ENCODE measurements at regions not wholly inside any gene's neighbourhood (a gene's known extent, or its start where the extent isn't known, plus 50 kb on each side); places are given as distances from the start of the nearest gene placed in this dataset.
"Not testable (repeated sequence)": the region's sequence is repeated elsewhere in the genome, so short reads cannot be mapped to it uniquely, and the experiment has no call there.

DNA sequence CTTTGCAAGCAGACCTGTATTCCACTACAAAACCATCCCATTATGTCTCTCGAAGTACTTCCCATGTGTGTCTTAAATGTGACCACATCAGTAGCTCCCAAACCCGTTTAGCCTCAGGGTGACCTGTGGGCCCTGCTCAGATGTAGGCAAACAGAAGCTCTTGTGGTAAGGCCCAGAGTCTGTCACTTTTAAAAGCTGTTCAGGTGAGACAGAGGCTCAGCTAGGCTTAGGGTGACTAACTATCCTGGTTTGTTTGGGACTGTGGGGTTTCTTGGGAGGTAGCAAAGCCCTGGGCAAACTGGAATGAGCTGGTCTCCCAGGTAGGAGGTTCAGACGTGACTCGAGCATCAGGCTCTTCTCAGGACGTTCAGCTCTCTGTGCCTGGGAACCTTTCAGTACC is 64.5 kb upstream of the VASH1 start:
- no peak for DNase-seq
- no peaks in the 10 kb centered on the region for H3K36me3 Mint-ChIP-seq
- no peaks in the 10 kb centered on the region for H3K4me1 Mint-ChIP-seq
- no peak overlapping the region for H3K27ac Mint-ChIP-seq
- H3K9me3 Mint-ChIP-seq: no peaks in the 10 kb centered on the region
- peaks cover 4% of the 10 kb centered on the region for H3K27me3 Mint-ChIP-seq
- H3K4me3 Mint-ChIP-seq: no peak overlapping the region

DNA sequence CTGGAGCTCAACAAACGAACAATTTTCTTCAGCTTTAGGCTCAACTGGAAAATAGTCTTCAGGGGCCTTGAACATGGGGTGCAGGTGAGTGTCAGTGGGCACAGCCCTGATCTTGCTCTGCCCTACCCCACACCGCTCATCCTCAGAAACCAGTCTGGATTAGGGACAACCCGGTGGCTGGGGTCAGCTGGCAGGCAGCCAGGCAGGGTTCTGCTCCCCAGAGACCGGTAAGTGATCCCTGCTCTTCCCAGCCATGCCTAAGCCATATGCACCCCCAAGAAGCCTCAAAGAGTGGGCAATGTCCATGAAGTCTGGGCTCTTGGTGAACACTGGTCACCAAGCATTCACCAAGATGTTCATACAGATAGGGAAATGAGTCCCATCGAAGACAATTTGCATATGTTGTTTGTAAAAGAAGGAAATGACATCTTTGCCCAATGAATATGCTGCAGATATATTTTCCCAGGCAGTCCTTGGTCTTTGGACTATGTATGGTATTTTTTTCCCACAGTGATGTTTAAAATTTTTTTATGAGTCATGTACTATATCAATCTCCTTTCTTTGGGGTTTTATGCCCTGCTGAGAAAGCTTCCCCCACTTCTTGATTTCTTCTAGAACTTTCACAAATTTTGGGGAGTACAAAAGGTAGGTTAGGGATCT is 63.9 kb upstream of the VASH1 start:
- no peak overlapping the region for H3K27ac Mint-ChIP-seq
- DNase-seq: no peak

DNA sequence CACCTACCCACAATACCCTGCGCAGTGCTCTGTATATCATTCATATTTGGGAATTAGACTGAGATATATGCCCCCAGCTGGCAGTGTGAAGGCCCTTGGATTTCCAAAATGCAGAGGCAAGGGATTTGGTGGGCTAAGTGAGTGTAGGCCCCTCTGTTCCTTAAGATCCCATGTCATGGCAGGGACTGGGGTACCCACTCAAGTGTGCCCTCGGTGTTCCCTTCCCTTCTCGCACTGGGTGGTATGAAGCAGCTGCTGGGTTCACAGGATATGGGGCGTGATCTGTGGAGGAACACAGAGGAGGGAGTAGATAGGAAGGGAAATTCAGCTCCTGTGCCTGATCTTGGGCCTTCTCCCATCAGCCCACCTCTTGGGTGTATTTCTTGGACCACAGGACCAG is 63.1 kb upstream of the VASH1 start:
- Mint-ChIP-seq H3K9me3 (no peaks in the 10 kb centered on the region), H3K4me3 (no peak overlapping the region), H3K4me1 (no peaks in the 10 kb centered on the region), H3K36me3 (no peaks in the 10 kb centered on the region), H3K27ac (no peak overlapping the region), H3K27me3 (peaks cover 4% of the 10 kb centered on the region)
- DNase-seq: no peak

More for the DNA sequence above, 63.9 kb upstream of the VASH1 start:
- no peaks in the 10 kb centered on the region for H3K4me1 Mint-ChIP-seq
- H3K27me3 Mint-ChIP-seq: peaks cover 4% of the 10 kb centered on the region
- no peak overlapping the region for H3K4me3 Mint-ChIP-seq
- H3K36me3 Mint-ChIP-seq: no peaks in the 10 kb centered on the region
- H3K9me3 Mint-ChIP-seq: no peaks in the 10 kb centered on the region

DNA sequence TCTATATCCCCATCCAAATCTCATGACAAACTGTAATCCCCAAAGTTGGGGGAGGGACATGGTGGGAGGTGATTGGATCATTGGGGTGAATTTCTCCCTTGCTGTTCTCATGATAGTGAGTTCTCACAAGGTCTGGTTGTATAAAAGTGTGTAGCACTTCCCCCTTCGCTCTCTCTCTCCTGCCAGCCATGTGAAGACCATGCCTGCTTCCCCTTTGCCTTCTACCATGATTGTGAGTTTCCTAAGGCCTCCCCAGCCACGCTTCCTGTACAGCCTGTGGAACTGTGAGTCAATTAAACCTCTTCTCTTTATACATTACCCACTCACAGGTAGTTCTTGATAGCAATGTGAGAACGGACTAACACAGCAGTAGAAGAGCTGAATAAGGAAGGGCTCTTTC is 62.6 kb upstream of the VASH1 start:
- Mint-ChIP-seq H3K27ac (no peak overlapping the region), H3K4me1 (no peaks in the 10 kb centered on the region), H3K4me3 (no peak overlapping the region), H3K9me3 (no peaks in the 10 kb centered on the region), H3K36me3 (no peaks in the 10 kb centered on the region), H3K27me3 (peaks cover 4% of the 10 kb centered on the region)
- DNase-seq: no peak

DNA sequence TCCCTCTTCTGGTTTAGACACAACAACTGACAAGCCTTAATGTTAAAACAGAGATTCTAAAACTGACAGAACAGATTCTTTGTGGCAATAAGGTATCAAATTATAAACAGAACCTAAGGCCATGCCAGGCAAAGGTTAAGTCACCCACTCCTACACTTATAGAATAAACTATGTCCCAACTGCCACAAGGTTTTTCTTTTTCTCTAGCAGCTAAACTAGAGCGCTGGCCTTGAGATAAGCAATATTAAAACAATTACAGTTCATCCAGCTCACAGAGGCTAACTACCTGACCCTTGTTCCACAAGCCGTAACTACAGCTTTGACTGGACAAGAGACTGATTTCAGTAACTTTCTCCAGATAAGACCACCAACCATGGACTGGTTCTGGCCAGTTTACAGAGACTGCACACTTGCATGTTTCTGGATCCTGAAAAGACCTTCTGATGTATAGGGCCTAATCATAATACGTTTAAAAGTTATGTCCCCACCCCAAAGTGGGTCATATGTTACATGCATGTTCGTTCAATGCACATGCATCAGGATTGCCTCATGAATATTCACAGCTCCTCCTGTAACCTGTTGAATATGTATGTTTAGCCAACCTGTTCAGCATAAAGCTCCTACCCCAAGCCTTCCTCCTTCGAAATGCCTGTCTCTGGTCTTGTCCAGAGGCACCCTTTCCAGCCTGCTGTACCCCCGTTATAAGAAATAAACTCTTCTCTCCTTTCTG is 61.9 kb upstream of the VASH1 start:
- no peak for DNase-seq
- no peak overlapping the region for H3K27ac Mint-ChIP-seq

DNA sequence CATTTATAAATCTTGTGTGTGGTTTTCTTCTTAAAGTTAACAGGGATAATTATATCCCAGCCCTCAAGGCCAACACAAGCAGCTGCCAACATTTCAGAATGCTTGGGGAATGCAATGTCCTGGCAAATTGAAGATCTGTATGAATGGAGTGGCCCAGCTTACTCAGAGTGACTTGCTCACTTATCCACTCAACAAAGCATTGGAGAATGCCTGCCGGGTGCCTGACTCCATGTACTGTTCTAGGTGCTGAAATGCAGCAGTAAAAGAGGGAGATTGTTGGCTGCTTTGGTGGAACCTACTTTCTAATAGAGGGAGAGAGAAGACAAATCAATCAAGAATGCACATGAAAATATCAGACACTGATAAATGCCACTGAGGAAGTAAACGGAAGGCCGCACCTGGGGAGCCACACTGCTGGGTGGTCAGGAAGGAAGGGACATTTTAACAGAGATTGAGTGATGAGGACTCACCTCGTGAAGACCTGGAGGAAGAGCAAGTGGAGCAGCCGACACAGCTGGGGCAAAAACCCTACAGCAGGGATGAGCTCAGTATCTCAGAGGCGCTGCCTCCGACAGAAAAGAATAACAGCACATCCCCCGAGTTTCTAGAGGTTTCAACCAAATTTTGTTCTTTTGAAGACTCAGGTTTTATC is 61.2 kb upstream of the VASH1 start:
- Mint-ChIP-seq H3K27ac (no peak overlapping the region), H3K9me3 (no peaks in the 10 kb centered on the region), H3K27me3 (no peaks in the 10 kb centered on the region), H3K36me3 (no peaks in the 10 kb centered on the region), H3K4me1 (no peaks in the 10 kb centered on the region), H3K4me3 (no peak overlapping the region)
- no peak for DNase-seq

More for the DNA sequence above, 61.9 kb upstream of the VASH1 start:
- no peaks in the 10 kb centered on the region for H3K9me3 Mint-ChIP-seq
- H3K4me3 Mint-ChIP-seq: no peak overlapping the region
- H3K27me3 Mint-ChIP-seq: no peaks in the 10 kb centered on the region
- H3K36me3 Mint-ChIP-seq: no peaks in the 10 kb centered on the region
- H3K4me1 Mint-ChIP-seq: no peaks in the 10 kb centered on the region

DNA sequence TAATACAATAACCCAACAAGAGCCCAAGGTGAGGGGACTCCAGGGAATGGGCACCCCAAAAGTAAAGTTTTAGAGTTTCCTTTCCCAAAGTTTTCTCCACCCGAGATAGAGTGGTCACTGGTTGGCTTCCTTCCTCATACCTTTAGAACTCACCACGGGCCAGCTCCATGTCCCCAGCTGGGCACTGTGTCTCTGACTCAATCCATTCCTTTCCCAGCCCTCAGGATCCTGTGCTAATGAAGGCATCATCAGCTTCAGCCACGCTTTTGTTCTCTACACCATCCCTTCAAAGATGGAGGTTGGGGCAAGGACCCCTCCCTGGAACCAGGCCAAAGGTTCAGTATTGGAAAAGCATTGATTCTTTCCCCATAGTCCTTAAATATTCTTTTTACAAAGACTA is 59.8 kb upstream of the VASH1 start:
- Mint-ChIP-seq H3K4me3 (no peak overlapping the region), H3K27ac (no peak overlapping the region), H3K4me1 (no peaks in the 10 kb centered on the region), H3K36me3 (no peaks in the 10 kb centered on the region), H3K9me3 (no peaks in the 10 kb centered on the region), H3K27me3 (no peaks in the 10 kb centered on the region)
- no peak for DNase-seq

DNA sequence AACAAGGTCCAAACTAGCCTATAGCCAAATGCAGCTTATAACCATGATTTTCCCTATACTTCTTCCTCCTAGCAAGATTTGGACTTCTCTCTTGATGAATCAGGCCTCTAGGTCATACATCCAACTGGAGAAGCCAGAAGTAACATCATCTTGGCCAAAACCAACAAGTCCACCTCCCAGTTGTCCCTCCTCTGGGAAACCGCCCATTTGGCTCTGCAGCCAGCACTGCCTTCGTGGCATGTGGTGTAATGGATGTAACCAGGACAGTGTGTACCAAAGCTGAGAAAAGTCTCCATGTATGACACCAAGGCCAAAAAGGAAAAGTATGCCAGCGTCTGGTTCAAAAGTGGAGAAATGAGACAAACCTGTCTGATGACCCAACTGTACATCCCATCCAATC is 59.3 kb upstream of the VASH1 start:
- no peaks in the 10 kb centered on the region for H3K9me3 Mint-ChIP-seq
- no peaks in the 10 kb centered on the region for H3K27me3 Mint-ChIP-seq
- no peaks in the 10 kb centered on the region for H3K4me1 Mint-ChIP-seq

DNA sequence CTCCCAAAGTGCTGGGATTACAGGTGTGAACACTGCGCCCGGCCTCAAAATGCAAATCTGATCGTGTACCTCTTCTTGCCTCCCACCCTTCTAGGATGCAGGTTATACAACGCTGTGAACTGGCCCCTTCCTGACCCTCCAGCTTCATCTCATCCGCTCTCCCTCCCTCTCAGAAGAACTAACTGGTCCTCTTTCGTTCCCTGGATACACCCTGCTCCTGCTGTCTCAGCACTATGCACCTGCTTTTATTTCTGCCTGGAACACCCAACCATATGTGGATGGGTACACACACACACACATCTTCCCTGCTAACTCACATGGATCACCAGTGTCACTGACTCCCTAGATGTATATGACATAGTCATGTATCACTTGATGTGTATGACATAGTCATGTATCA is 56.1 kb upstream of the VASH1 start:
- Mint-ChIP-seq H3K36me3 (no peaks in the 10 kb centered on the region), H3K4me3 (no peak overlapping the region), H3K4me1 (no peaks in the 10 kb centered on the region), H3K27ac (no peak overlapping the region), H3K27me3 (peaks cover 4% of the 10 kb centered on the region), H3K9me3 (no peaks in the 10 kb centered on the region)
- DNase-seq: no peak

More for the DNA sequence above, 59.3 kb upstream of the VASH1 start:
- no peak for DNase-seq
- H3K4me3 Mint-ChIP-seq: no peak overlapping the region
- H3K27ac Mint-ChIP-seq: no peak overlapping the region
- H3K36me3 Mint-ChIP-seq: no peaks in the 10 kb centered on the region

DNA sequence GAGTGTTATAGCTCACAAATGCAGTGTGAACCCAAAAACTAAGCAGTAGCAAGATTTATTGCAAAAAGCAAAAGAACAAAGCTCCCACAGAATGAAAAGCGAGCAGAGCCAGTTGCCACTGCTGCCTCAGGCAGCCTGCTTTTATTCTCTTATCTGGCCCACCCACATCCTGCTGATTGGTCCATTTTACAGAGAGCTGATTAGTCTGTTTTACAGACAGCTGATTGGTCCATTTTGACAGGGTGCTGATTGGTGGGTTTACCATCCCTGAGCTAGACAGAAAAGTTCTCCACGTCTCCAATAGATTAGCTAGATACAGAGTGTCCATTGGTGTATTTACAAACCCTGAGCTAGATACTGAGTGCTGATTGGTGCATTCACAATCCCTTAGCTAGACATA is 55.1 kb upstream of the VASH1 start:
- not testable (repeated sequence) for H3K4me3 Mint-ChIP-seq, H3K36me3 Mint-ChIP-seq, H3K4me1 Mint-ChIP-seq, DNase-seq, H3K9me3 Mint-ChIP-seq, H3K27me3 Mint-ChIP-seq, H3K27ac Mint-ChIP-seq

DNA sequence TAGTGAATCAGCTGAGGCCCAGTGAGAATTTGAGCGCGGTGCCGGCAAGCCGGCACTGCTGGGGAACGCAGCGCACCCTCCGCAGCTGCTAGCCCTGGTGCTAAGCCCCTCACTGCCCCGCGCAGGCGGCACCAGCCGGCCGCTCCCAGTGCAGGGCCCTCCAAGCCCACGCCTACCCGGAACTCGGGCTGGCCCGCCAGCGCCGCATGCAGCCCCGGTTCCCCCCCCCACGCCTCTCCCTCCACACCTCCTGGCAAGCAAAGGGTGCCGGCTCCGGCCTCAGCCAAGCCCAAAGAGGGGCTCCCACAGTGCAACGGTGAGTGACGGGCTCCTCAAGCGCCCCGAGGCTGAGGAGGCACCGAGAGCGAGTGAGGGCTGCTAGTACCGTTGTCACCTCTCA is 54.5 kb upstream of the VASH1 start:
- Mint-ChIP-seq H3K4me3 (no peak overlapping the region), H3K27ac (no peak overlapping the region), H3K27me3 (peaks cover 9% of the 10 kb centered on the region)

DNA sequence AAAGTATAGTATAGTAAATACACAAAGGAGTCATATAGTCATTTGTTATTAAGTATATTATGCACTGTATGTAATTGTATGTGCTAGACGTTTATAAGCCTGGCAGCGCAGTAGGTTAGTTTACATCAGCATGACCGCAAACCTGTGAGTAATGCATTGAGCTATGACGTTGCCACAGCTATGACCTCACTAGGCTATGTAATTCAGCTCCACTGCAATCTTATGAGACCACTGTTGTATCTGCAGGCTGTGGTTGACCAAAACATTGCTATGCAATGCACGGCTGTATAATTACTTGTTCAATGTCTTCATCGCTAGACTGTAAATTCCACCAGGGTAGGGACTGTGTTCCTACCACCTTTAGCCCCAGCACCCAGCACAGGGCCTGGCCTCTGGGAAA is 53.2 kb upstream of the VASH1 start:
- H3K27me3 Mint-ChIP-seq: peaks cover 9% of the 10 kb centered on the region
- DNase-seq: no peak
- no peaks in the 10 kb centered on the region for H3K36me3 Mint-ChIP-seq
- no peaks in the 10 kb centered on the region for H3K4me1 Mint-ChIP-seq
- no peak overlapping the region for H3K4me3 Mint-ChIP-seq
- no peak overlapping the region for H3K27ac Mint-ChIP-seq
- H3K9me3 Mint-ChIP-seq: no peaks in the 10 kb centered on the region

More for the DNA sequence above, 54.5 kb upstream of the VASH1 start:
- no peaks in the 10 kb centered on the region for H3K36me3 Mint-ChIP-seq
- DNase-seq: no peak
- no peaks in the 10 kb centered on the region for H3K4me1 Mint-ChIP-seq
- H3K9me3 Mint-ChIP-seq: no peaks in the 10 kb centered on the region

DNA sequence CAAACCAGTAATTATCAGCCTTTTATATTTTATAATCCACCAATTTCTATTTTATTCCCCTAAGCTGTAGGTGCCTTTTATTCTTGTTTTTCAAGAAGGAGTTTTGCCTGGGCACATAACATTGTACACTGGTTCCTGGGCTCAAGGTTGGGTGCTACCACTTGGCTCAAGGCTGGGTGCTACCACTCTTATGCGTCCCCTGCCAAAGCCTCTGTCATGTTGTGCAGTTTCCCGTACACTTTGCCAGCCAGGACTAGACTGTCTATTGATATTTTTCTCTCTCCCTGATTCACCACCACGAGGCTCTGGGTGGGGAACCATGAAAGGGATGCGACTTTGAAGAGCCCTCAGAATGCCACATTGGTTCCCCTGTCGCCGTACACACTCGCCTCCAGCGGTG is 52.5 kb upstream of the VASH1 start:
- Mint-ChIP-seq H3K27ac (no peak overlapping the region), H3K4me1 (no peaks in the 10 kb centered on the region), H3K27me3 (peaks cover 14% of the 10 kb centered on the region), H3K36me3 (no peaks in the 10 kb centered on the region), H3K4me3 (no peak overlapping the region), H3K9me3 (no peaks in the 10 kb centered on the region)
- no peak for DNase-seq

DNA sequence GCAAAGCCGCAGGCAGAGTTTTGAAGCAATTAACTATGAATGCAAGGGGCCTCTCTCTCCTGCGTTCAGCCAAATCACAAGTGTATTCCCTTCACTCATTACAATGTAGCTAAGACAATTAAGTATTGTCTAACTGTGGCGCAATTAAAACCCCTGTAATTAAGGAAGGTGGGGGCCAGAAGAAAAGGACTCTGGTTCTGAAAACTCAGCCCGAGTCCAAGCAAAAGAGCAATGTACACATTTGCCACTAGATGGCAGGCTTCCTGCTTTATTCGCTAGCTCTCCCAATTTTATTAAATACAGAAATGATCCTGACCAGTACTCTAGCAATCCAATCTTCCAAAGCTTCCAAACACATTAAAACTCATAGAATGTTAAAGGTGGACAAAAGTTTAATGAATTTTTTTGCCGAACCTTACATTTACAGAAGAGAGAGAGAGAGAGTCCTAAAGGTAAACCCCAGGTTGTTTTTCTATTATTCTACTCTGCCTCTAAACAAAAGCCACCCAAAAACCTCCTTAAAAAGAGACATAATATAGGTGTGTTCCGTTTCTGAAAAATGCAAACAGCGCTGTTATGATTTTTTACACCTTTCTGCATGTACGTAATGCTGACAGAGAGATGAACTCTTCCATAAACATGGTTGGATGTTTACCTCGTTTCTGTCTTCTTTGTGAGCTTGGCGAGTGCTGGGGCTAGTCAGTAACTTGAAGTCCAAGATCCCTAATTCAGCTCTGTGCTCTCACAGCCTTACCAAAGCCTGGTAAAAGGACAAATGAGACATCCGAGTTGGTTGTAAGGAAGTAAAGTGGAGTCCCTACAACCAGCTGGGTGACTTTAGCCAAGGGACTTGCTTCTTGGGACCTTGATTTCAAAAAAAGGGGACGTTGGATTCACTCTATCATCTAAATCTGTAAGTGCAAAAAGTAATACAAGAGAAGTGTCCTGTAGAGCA is 50.9 kb upstream of the VASH1 start:
- no peaks in the 10 kb centered on the region for H3K9me3 Mint-ChIP-seq
- no peak for DNase-seq

More for the DNA sequence above, 50.9 kb upstream of the VASH1 start:
- Mint-ChIP-seq H3K27me3 (peaks cover 21% of the 10 kb centered on the region), H3K36me3 (no peaks in the 10 kb centered on the region), H3K27ac (no peak overlapping the region), H3K4me3 (no peak overlapping the region), H3K4me1 (no peaks in the 10 kb centered on the region)

Data from activated naive CD8-positive, alpha-beta T cell treated with anti-CD3 and anti-CD28 coated beads for 36 hours (primary cell).